Endothelial cell (in vitro differentiated cells): ENCODE measurements at regions not wholly inside any gene's neighbourhood (a gene's known extent, or its start where the extent isn't known, plus 50 kb on each side); places are given as distances from the start of the nearest gene placed in this dataset.

ENCODE experiments used
- DNase-seq: peaks from one replicate; pipeline ENCODE4 v3.0.0; 2021; ENCODE audit warnings: low spot score
- H3K27ac Mint-ChIP-seq: one replicate; pipeline ENCODE4 v1.8.0; 2021; ENCODE audit warnings: mixed read lengths, inconsistent platforms; ENCODE audit not compliant: unreplicated experiment
- H3K27me3 Mint-ChIP-seq: one replicate; pipeline ENCODE4 v1.8.0; 2021; ENCODE audit warnings: mild to moderate bottlenecking, moderate library complexity, mixed read lengths, inconsistent platforms; ENCODE audit not compliant: unreplicated experiment
- H3K36me3 Mint-ChIP-seq: one replicate; pipeline ENCODE4 v1.8.0; 2021; ENCODE audit warnings: mild to moderate bottlenecking, low read depth, mixed read lengths, inconsistent platforms; ENCODE audit not compliant: unreplicated experiment
- H3K4me1 Mint-ChIP-seq: one replicate; pipeline ENCODE4 v1.8.0; 2021; ENCODE audit warnings: mild to moderate bottlenecking, mixed read lengths, inconsistent platforms; ENCODE audit not compliant: unreplicated experiment
- H3K4me3 Mint-ChIP-seq: one replicate; pipeline ENCODE4 v1.8.0; 2021; ENCODE audit warnings: mild to moderate bottlenecking, mixed read lengths, inconsistent platforms; ENCODE audit not compliant: unreplicated experiment
- H3K9me3 Mint-ChIP-seq: one replicate; pipeline ENCODE4 v1.8.0; 2021; ENCODE audit warnings: mixed read lengths, inconsistent platforms; ENCODE audit not compliant: unreplicated experiment
- CTCF ChIP-seq: fragments of 200-600 bp; sonication (generic); IDR thresholded peaks from one replicate; pipeline ENCODE4 v1.5.0; 2021; ENCODE audit warnings: antibody characterized with exemption; ENCODE audit not compliant: unreplicated experiment

- TF ChIP-seq CTCF: no peak
- H3K4me3 Mint-ChIP-seq: no peak overlapping the region
- H3K27me3 Mint-ChIP-seq: peaks cover 2% of the 10 kb centered on the region
- H3K9me3 Mint-ChIP-seq: no peaks in the 10 kb centered on the region
- no peak for DNase-seq
- no peaks in the 10 kb centered on the region for H3K4me1 Mint-ChIP-seq
- no peaks in the 10 kb centered on the region for H3K36me3 Mint-ChIP-seq
- H3K27ac Mint-ChIP-seq: no peak overlapping the region
Measured at GRCh38 chr7:3106361-3106826, 62.7 kb upstream of the CARD11 start.

- Mint-ChIP-seq H3K36me3 (no peaks in the 10 kb centered on the region), H3K4me1 (no peaks in the 10 kb centered on the region), H3K9me3 (no peaks in the 10 kb centered on the region), H3K4me3 (no peak overlapping the region), H3K27me3 (peaks cover 2% of the 10 kb centered on the region), H3K27ac (no peak overlapping the region)
- DNase-seq: no peak
- TF ChIP-seq CTCF: no peak
Measured at GRCh38 chr7:3107228-3107763, 63.6 kb upstream of the CARD11 start.

- Mint-ChIP-seq H3K4me3 (no peak overlapping the region), H3K9me3 (no peaks in the 10 kb centered on the region), H3K27me3 (peaks cover 2% of the 10 kb centered on the region), H3K4me1 (no peaks in the 10 kb centered on the region), H3K36me3 (no peaks in the 10 kb centered on the region), H3K27ac (no peak overlapping the region)
- no peak for TF ChIP-seq CTCF
- no peak for DNase-seq
Measured at GRCh38 chr7:3107889-3108570, 64.4 kb upstream of the CARD11 start.

GRCh38 chr7:3109311-3109915, 65.7 kb upstream of the CARD11 start:
- TF ChIP-seq CTCF: no peak
- Mint-ChIP-seq H3K27me3 (peaks cover 2% of the 10 kb centered on the region), H3K36me3 (no peaks in the 10 kb centered on the region), H3K9me3 (no peaks in the 10 kb centered on the region), H3K4me3 (no peak overlapping the region), H3K4me1 (no peaks in the 10 kb centered on the region), H3K27ac (no peak overlapping the region)
- DNase-seq: no peak

- H3K4me1 Mint-ChIP-seq: no peaks in the 10 kb centered on the region
- no peaks in the 10 kb centered on the region for H3K36me3 Mint-ChIP-seq
- H3K27ac Mint-ChIP-seq: no peak overlapping the region
- no peak overlapping the region for H3K4me3 Mint-ChIP-seq
- H3K9me3 Mint-ChIP-seq: no peaks in the 10 kb centered on the region
- H3K27me3 Mint-ChIP-seq: peaks cover 6% of the 10 kb centered on the region
- DNase-seq: no peak
- TF ChIP-seq CTCF: no peak
Measured at GRCh38 chr7:3112479-3113134, 68.9 kb upstream of the CARD11 start.
